SK-N-SH treated with all-trans-retinoic acid at 6 μM for 48 hours (cell line): ENCODE measurements at regions not wholly inside any gene's neighbourhood (a gene's known extent, or its start where the extent isn't known, plus 50 kb on each side); places are given as distances from the start of the nearest gene placed in this dataset.

ENCODE experiments used
- ARNTL ChIP-seq: fragments of 450-650 bp; formaldehyde crosslinking; IDR thresholded peaks from 2 replicates; pipeline ENCODE4 v1.5.0; 2020; ENCODE audit warnings: low read depth, mild to moderate bottlenecking, moderate library complexity, borderline replicate concordance
- CREB5 ChIP-seq: fragments of 250-450 bp; sonication (Bioruptor Pico); IDR thresholded peaks from 2 replicates; pipeline ENCODE4 v1.5.1; 2020; ENCODE audit warnings: low read depth, mild to moderate bottlenecking, moderate library complexity
- RARB ChIP-seq: fragments of 250-450 bp; sonication (Bioruptor Pico); IDR thresholded peaks from 2 replicates; pipeline ENCODE4 v1.8.0; 2021; ENCODE audit warnings: mild to moderate bottlenecking, moderate library complexity

GRCh38 chr3:132183811-132184210 is 133.4 kb upstream of the ACP3 start:
- TF ChIP-seq ARNTL (CRISPR knock-in tag) = no peak
- TF ChIP-seq CREB5 (CRISPR knock-in tag) = no peak
- no peak for TF ChIP-seq RARB (CRISPR knock-in tag)
